ENCODE measurements at regions not wholly inside any gene's neighbourhood (a gene's known extent, or its start where the extent isn't known, plus 50 kb on each side); places are given as distances from the start of the nearest gene placed in this dataset.

- H3K27me3 ChIP-seq (replicated peaks; ENCODE audit: insufficient read depth), result no peaks in the 10 kb centered on the region
- TF ChIP-seq POLR2AphosphoS5 (IDR thresholded peaks at IDR 0.05) (no peak), POLR2A (IDR thresholded peaks at IDR 0.05) (no peak), CTCF (IDR thresholded peaks at IDR 0.05) (no peak)
- no peaks in the 10 kb centered on the region for H3K36me3 ChIP-seq
- intact Hi-C loops (cut with DNase I), result no loop called here
- H3K27ac ChIP-seq, result no peak overlapping the region
- H3K4me3 ChIP-seq, result no peak overlapping the region
- no peak for DNase-seq (ENCODE audit: low spot score)
- no peaks in the 10 kb centered on the region for H3K9me3 ChIP-seq
- H3K4me1 ChIP-seq (replicated peaks), result no peaks in the 10 kb centered on the region
Measured at GRCh38 chr2:215577356-215577755, 141.5 kb upstream of the FN1 start.

- Histone ChIP-seq H3K36me3 (no peaks in the 10 kb centered on the region), H3K9me3 (no peaks in the 10 kb centered on the region), H3K27ac (no peak overlapping the region), H3K27me3 (replicated peaks; ENCODE audit: insufficient read depth) (no peaks in the 10 kb centered on the region), H3K4me1 (replicated peaks) (no peaks in the 10 kb centered on the region), H3K4me3 (no peak overlapping the region)
- WGBS, result 87% methylated on average over 3 of the region's 3 CpGs
- intact Hi-C loops (cut with DNase I), result no loop called here
- TF ChIP-seq POLR2AphosphoS5 (IDR thresholded peaks at IDR 0.05), result no peak
- TF ChIP-seq POLR2A (IDR thresholded peaks at IDR 0.05), result no peak
- no peak for TF ChIP-seq CTCF (IDR thresholded peaks at IDR 0.05)
- no peak for DNase-seq (ENCODE audit: low spot score)
Measured at GRCh38 chr2:215576572-215576971, 140.7 kb upstream of the FN1 start.

GRCh38 chr2:215573496-215573895 is 137.6 kb upstream of the FN1 start:
- H3K27me3 ChIP-seq (replicated peaks; ENCODE audit: insufficient read depth), result no peaks in the 10 kb centered on the region
- TF ChIP-seq POLR2AphosphoS5 (IDR thresholded peaks at IDR 0.05) (no peak), POLR2A (IDR thresholded peaks at IDR 0.05) (no peak), CTCF (IDR thresholded peaks at IDR 0.05) (no peak)
- H3K36me3 ChIP-seq, result no peaks in the 10 kb centered on the region
- no peaks in the 10 kb centered on the region for H3K9me3 ChIP-seq
- no peak overlapping the region for H3K27ac ChIP-seq
- no peak for DNase-seq (ENCODE audit: low spot score)
- no peak overlapping the region for H3K4me3 ChIP-seq
- no peaks in the 10 kb centered on the region for H3K4me1 ChIP-seq (replicated peaks)
- intact Hi-C loops (cut with DNase I), result no loop called here

- Histone ChIP-seq H3K27me3 (replicated peaks; ENCODE audit: insufficient read depth) (no peaks in the 10 kb centered on the region), H3K4me3 (no peak overlapping the region), H3K9me3 (no peaks in the 10 kb centered on the region), H3K36me3 (no peaks in the 10 kb centered on the region), H3K27ac (no peak overlapping the region), H3K4me1 (replicated peaks) (no peaks in the 10 kb centered on the region)
- DNase-seq (ENCODE audit: low spot score), result no peak
- TF ChIP-seq POLR2A (IDR thresholded peaks at IDR 0.05) (no peak), CTCF (IDR thresholded peaks at IDR 0.05) (no peak), POLR2AphosphoS5 (IDR thresholded peaks at IDR 0.05) (no peak)
- WGBS, result 32% methylated on average over 2 of the region's 2 CpGs
- intact Hi-C loops (cut with DNase I), result no loop called here
Measured at GRCh38 chr2:215572341-215572848, 136.5 kb upstream of the FN1 start.

GRCh38 chr2:215571689-215572088 is 135.8 kb upstream of the FN1 start:
- WGBS, result 71% methylated on average over 1 of the region's 1 CpG
- Histone ChIP-seq H3K27me3 (replicated peaks; ENCODE audit: insufficient read depth) (no peaks in the 10 kb centered on the region), H3K36me3 (no peaks in the 10 kb centered on the region), H3K9me3 (no peaks in the 10 kb centered on the region), H3K27ac (no peak overlapping the region), H3K4me3 (no peak overlapping the region), H3K4me1 (replicated peaks) (no peaks in the 10 kb centered on the region)
- intact Hi-C loops (cut with DNase I), result no loop called here
- no peak for TF ChIP-seq POLR2A (IDR thresholded peaks at IDR 0.05)
- no peak for TF ChIP-seq POLR2AphosphoS5 (IDR thresholded peaks at IDR 0.05)
- TF ChIP-seq CTCF (IDR thresholded peaks at IDR 0.05), result no peak
- no peak for DNase-seq (ENCODE audit: low spot score)
